Ishikawa (cell line): ENCODE measurements at regions not wholly inside any gene's neighbourhood (a gene's known extent, or its start where the extent isn't known, plus 50 kb on each side); places are given as distances from the start of the nearest gene placed in this dataset.

Experiments used
- CEBPB ChIP-seq: IDR thresholded peaks from 2 replicates; pipeline ENCODE4 v1.6.1; 2012
- CREB1 ChIP-seq: IDR thresholded peaks from 2 replicates; pipeline ENCODE4 v1.6.1; 2012; ENCODE audit warnings: low read depth
- EGR1 ChIP-seq: IDR thresholded peaks from 2 replicates; pipeline ENCODE4 v1.6.1; 2012
- EP300 ChIP-seq: IDR thresholded peaks from 2 replicates; pipeline ENCODE4 v1.6.1; 2012; ENCODE audit warnings: borderline replicate concordance
- FOXM1 ChIP-seq: IDR thresholded peaks from 2 replicates; pipeline ENCODE4 v1.6.1; 2012; ENCODE audit warnings: low read depth, borderline replicate concordance
- NFIC ChIP-seq: IDR thresholded peaks from 2 replicates; pipeline ENCODE4 v1.6.1; 2012
- RAD21 ChIP-seq: IDR thresholded peaks from 2 replicates; pipeline ENCODE4 v1.6.1; 2012; ENCODE audit warnings: low read depth
- REST ChIP-seq: IDR thresholded peaks from 2 replicates; pipeline ENCODE4 v1.6.1; 2012; ENCODE audit warnings: low read depth, mild to moderate bottlenecking
- TAF1 ChIP-seq: IDR thresholded peaks from 2 replicates; pipeline ENCODE4 v1.6.1; 2012; ENCODE audit warnings: low read depth, mild to moderate bottlenecking
- TCF12 ChIP-seq: IDR thresholded peaks from 2 replicates; pipeline ENCODE4 v1.6.1; 2012; ENCODE audit warnings: low read depth
- TEAD4 ChIP-seq: IDR thresholded peaks from 2 replicates; pipeline ENCODE4 v1.6.1; 2012
- YY1 ChIP-seq: IDR thresholded peaks from 2 replicates; pipeline ENCODE4 v1.6.1; 2012; ENCODE audit warnings: low read depth
- ZBTB7A ChIP-seq: IDR thresholded peaks from 2 replicates; pipeline ENCODE4 v1.6.1; 2012; ENCODE audit warnings: low read depth
- TF ChIP-seq, protein P1 (sequence below): IDR thresholded peaks from 2 replicates; pipeline ENCODE4 v1.6.1; 2012
- TF ChIP-seq, protein P2 (sequence below): IDR thresholded peaks from 2 replicates; pipeline ENCODE4 v1.6.1; 2012

GRCh38 chr14:85867450-85867849 is 337.5 kb downstream of the FLRT2 start:
- TF ChIP-seq ZBTB7A: no peak
- TF ChIP-seq TCF12: no peak
- no peak for TF ChIP-seq CEBPB
- no peak for TF ChIP-seq EP300
- TF ChIP-seq, protein P1, sequence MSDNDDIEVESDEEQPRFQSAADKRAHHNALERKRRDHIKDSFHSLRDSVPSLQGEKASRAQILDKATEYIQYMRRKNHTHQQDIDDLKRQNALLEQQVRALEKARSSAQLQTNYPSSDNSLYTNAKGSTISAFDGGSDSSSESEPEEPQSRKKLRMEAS: no peak
- no peak for TF ChIP-seq TAF1
- no peak for TF ChIP-seq FOXM1
- TF ChIP-seq, protein P2, sequence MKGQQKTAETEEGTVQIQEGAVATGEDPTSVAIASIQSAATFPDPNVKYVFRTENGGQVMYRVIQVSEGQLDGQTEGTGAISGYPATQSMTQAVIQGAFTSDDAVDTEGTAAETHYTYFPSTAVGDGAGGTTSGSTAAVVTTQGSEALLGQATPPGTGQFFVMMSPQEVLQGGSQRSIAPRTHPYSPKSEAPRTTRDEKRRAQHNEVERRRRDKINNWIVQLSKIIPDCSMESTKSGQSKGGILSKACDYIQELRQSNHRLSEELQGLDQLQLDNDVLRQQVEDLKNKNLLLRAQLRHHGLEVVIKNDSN: no peak
- no peak for TF ChIP-seq YY1
- no peak for TF ChIP-seq CREB1
- TF ChIP-seq RAD21: no peak
- TF ChIP-seq REST: no peak
- no peak for TF ChIP-seq TEAD4
- no peak for TF ChIP-seq EGR1
- TF ChIP-seq NFIC: no peak

GRCh38 chr14:85865701-85866100 is 335.8 kb downstream of the FLRT2 start:
- TF ChIP-seq TAF1 (no peak), TCF12 (no peak), ZBTB7A (no peak), REST (no peak), CEBPB (no peak), YY1 (no peak), EGR1 (no peak), EP300 (no peak), FOXM1 (no peak), NFIC (no peak), RAD21 (no peak), CREB1 (no peak), TEAD4 (no peak)
- TF ChIP-seq, protein P1: no peak
- TF ChIP-seq, protein P2: no peak

- TF ChIP-seq EGR1 (no peak), TAF1 (no peak), EP300 (no peak), NFIC (no peak), REST (no peak), FOXM1 (no peak), RAD21 (no peak), YY1 (no peak), CEBPB (no peak), ZBTB7A (no peak), TCF12 (no peak), CREB1 (no peak), TEAD4 (no peak)
- TF ChIP-seq, protein P1: no peak
- TF ChIP-seq, protein P2: no peak
Observed at GRCh38 chr14:85858634-85859033, 328.7 kb downstream of the FLRT2 start.

GRCh38 chr14:85856430-85856829 is 326.5 kb downstream of the FLRT2 start:
- no peak for TF ChIP-seq EP300
- TF ChIP-seq ZBTB7A: no peak
- TF ChIP-seq CEBPB: no peak
- TF ChIP-seq TCF12: no peak
- TF ChIP-seq REST: no peak
- TF ChIP-seq NFIC: no peak
- no peak for TF ChIP-seq FOXM1
- TF ChIP-seq YY1: no peak
- no peak for TF ChIP-seq CREB1
- no peak for TF ChIP-seq EGR1
